Chondrocyte (in vitro differentiated cells): ENCODE measurements at regions not wholly inside any gene's neighbourhood (a gene's known extent, or its start where the extent isn't known, plus 50 kb on each side); places are given as distances from the start of the nearest gene placed in this dataset.

Source experiments
- DNase-seq: peaks from one replicate; pipeline ENCODE4 v3.0.0; 2021; ENCODE audit warnings: mixed read lengths, low spot score
- H3K27ac Mint-ChIP-seq: one replicate; pipeline ENCODE4 v1.8.0; 2021; ENCODE audit warnings: mild to moderate bottlenecking, moderate library complexity, mixed read lengths; ENCODE audit not compliant: unreplicated experiment
- H3K27me3 Mint-ChIP-seq: 2 replicates; pipeline ENCODE4 v1.8.0; 2021; ENCODE audit warnings: low read depth, mixed read lengths
- H3K36me3 Mint-ChIP-seq: 2 replicates; pipeline ENCODE4 v1.8.0; 2021; ENCODE audit warnings: low read depth, mixed read lengths
- H3K4me1 Mint-ChIP-seq: 2 replicates; pipeline ENCODE4 v1.8.0; 2021; ENCODE audit warnings: low read depth, mild to moderate bottlenecking, mixed read lengths
- H3K4me3 Mint-ChIP-seq: one replicate; pipeline ENCODE4 v1.8.0; 2021; ENCODE audit warnings: mild to moderate bottlenecking, moderate library complexity, mixed read lengths; ENCODE audit not compliant: unreplicated experiment
- H3K9me3 Mint-ChIP-seq: 2 replicates; pipeline ENCODE4 v1.8.0; 2021; ENCODE audit warnings: low read depth, mixed read lengths
- TF ChIP-seq, protein P1 (sequence below): fragments of 200-600 bp; sonication (generic); IDR thresholded peaks from 2 replicates; pipeline ENCODE4 v1.5.0; 2021; ENCODE audit warnings: antibody characterized with exemption, mild to moderate bottlenecking, moderate library complexity

DNA sequence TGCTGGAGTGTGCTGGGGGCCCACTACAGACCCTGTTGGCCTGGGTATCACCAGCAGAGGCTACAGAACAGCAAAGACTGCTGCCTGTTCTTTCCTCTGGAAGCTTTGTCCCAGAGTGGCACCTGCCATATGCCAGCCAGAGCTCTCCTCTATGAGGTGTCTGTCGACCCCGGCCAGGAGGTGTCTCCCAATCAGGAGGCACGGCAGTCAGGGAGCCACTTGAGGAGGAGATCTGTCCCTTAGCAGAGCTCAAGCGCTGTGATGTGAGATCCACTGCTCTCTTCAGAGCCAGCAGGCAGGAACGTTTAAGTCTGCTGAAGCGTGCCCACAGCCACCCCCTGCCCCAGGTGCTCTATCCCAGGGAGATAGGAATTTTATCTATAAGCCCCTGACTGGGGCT is 316.2 kb downstream of the ETV1 start:
- H3K4me1 Mint-ChIP-seq: no peaks in the 10 kb centered on the region
- no peaks in the 10 kb centered on the region for H3K27me3 Mint-ChIP-seq
- DNase-seq: peak; percentile 60
- no peak overlapping the region for H3K27ac Mint-ChIP-seq
- peaks cover 8% of the 10 kb centered on the region for H3K36me3 Mint-ChIP-seq
- TF ChIP-seq, protein P1, sequence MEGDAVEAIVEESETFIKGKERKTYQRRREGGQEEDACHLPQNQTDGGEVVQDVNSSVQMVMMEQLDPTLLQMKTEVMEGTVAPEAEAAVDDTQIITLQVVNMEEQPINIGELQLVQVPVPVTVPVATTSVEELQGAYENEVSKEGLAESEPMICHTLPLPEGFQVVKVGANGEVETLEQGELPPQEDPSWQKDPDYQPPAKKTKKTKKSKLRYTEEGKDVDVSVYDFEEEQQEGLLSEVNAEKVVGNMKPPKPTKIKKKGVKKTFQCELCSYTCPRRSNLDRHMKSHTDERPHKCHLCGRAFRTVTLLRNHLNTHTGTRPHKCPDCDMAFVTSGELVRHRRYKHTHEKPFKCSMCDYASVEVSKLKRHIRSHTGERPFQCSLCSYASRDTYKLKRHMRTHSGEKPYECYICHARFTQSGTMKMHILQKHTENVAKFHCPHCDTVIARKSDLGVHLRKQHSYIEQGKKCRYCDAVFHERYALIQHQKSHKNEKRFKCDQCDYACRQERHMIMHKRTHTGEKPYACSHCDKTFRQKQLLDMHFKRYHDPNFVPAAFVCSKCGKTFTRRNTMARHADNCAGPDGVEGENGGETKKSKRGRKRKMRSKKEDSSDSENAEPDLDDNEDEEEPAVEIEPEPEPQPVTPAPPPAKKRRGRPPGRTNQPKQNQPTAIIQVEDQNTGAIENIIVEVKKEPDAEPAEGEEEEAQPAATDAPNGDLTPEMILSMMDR: no peak
- H3K9me3 Mint-ChIP-seq: peaks cover 50% of the 10 kb centered on the region
- H3K4me3 Mint-ChIP-seq: no peak overlapping the region

DNA sequence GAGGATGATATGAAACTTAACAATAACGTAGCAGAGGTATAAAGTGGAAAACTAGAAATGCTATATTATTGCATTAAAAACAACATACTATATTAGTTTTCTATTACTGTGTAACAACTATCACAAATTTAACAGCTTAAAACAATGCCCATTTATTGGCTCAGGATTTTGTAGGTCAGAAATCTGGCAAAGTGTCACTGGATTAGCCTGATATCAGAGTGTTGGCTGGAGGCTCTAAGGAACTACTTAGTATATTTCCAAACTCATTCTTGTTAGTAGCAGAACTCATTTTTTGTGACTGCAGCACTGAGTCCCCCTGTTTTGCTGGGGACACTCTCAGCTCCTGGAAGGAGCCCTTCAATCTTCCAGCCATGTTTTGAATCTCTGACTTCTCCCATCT is 306.8 kb downstream of the ETV1 start:
- TF ChIP-seq, protein P1: no peak

DNA sequence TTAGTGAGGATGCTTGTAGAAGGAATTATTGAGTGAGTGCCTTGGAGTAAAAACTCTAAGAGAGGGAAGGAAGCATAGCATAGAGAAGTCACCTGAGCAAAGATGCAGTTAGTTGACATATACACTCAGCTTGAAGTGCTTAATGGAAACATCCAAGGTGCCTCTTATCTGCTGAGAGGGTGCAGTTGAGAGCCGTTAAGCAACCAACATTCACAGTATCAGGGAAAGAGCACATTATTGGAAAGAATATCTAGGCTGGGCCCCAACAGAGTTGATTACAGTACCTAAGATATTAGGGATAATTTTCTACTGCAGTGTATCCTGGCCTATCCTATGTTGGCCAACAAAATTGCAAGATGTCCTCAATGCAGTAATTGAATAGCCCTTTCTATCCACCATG is 302.0 kb downstream of the ETV1 start:
- TF ChIP-seq, protein P1: no peak
- Mint-ChIP-seq H3K4me3 (no peak overlapping the region), H3K27me3 (no peaks in the 10 kb centered on the region), H3K27ac (no peak overlapping the region), H3K4me1 (no peaks in the 10 kb centered on the region), H3K36me3 (no peaks in the 10 kb centered on the region), H3K9me3 (no peaks in the 10 kb centered on the region)
- DNase-seq: no peak

More for the DNA sequence above, 306.8 kb downstream of the ETV1 start:
- Mint-ChIP-seq H3K36me3 (peaks cover 1% of the 10 kb centered on the region), H3K27ac (no peak overlapping the region), H3K27me3 (no peaks in the 10 kb centered on the region), H3K4me3 (no peak overlapping the region), H3K4me1 (no peaks in the 10 kb centered on the region), H3K9me3 (peaks cover 4% of the 10 kb centered on the region)
- no peak for DNase-seq

DNA sequence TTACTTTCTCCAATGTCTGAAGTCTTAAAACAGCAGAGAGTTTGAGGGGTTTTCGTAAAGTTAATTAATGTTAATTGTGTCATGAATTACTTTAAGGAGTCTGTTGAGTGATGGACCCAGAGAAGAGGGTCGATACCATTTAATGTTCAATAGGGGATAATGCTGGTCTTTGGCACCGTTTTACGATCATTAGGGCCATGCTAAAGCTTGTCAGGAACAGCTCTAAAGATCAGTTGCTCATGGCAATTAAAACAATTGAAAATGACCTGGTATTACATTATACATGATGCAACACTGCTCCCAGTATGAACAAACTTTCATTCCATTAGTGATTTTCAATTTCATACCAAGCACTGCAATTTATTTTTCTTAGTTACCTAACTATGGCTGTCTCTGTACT is 296.9 kb downstream of the ETV1 start:
- no peaks in the 10 kb centered on the region for H3K9me3 Mint-ChIP-seq
- no peak overlapping the region for H3K27ac Mint-ChIP-seq
- no peaks in the 10 kb centered on the region for H3K36me3 Mint-ChIP-seq

DNA sequence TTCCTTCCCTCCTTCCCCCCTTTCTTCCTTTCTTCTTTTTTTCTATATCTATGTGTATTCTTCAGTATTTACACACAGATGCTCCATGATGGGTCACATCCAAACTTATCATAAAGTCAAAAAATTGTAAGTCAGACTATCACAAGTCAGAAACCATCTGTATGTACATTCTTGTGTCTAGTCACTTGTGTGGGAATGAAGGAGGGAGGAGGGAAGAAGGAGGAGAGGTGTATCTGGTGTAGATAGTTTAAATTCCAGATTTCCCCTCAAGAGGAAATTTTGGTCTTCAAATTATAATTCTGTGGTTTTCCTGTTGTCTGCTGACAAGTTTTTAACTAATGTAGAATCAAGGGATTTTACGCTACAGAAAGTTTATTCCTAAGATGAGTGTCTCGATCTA is 287.2 kb downstream of the ETV1 start:
- DNase-seq: no peak
- Mint-ChIP-seq H3K4me1 (peaks cover 2% of the 10 kb centered on the region), H3K27me3 (no peaks in the 10 kb centered on the region), H3K36me3 (peaks cover 3% of the 10 kb centered on the region), H3K4me3 (no peak overlapping the region), H3K9me3 (peaks cover 5% of the 10 kb centered on the region), H3K27ac (no peak overlapping the region)
- TF ChIP-seq, protein P1: no peak

More for the DNA sequence above, 296.9 kb downstream of the ETV1 start:
- no peak overlapping the region for H3K4me3 Mint-ChIP-seq
- H3K27me3 Mint-ChIP-seq: no peaks in the 10 kb centered on the region
- DNase-seq: no peak
- H3K4me1 Mint-ChIP-seq: no peaks in the 10 kb centered on the region
- TF ChIP-seq, protein P1: no peak
